ENCODE measurements at regions not wholly inside any gene's neighbourhood (a gene's known extent, or its start where the extent isn't known, plus 50 kb on each side); places are given as distances from the start of the nearest gene placed in this dataset. TPM values are rescaled to one million over a fixed set of nuclear protein-coding genes. Genes with fewer than 3 reads are reported as not detected.

DNA sequence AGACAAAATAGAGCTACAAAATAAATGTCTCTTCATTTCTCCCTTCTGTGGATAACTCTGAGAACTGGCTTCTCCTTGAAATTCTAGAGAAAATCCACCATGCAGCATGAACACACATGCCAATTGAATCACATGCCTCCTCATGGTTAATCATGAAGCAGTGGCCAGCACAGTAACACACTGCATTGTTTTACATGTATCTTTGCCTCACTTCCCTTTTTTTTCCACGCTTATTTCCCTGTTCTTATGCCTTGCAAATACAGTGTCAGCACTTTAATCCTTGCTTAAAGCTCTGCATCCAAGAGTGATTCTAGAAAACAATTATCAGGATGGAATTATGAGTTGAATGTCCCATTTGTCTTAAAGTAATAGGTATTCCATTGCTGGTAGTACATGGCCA, 50.3 kb upstream of the ZBTB7C start:
- Histone ChIP-seq H3K36me3 (no peaks in the 10 kb centered on the region), H3K4me3 (replicated peaks in 1 of 3) (no peak overlapping the region), H3K4me1 (peaks cover 4 to 13% of the 10 kb centered on the region in 2 donors), H3K27me3 (no peaks in the 10 kb centered on the region), H3K9me3 (no peaks in the 10 kb centered on the region), H3K27ac (no peak overlapping the region)
- 86 to 95% methylated on average over 1 of the region's 1 CpG for WGBS, 2 donors
- TF ChIP-seq POLR2A (IDR thresholded peaks at IDR 0.05), result no peak
- TF ChIP-seq, protein P1, sequence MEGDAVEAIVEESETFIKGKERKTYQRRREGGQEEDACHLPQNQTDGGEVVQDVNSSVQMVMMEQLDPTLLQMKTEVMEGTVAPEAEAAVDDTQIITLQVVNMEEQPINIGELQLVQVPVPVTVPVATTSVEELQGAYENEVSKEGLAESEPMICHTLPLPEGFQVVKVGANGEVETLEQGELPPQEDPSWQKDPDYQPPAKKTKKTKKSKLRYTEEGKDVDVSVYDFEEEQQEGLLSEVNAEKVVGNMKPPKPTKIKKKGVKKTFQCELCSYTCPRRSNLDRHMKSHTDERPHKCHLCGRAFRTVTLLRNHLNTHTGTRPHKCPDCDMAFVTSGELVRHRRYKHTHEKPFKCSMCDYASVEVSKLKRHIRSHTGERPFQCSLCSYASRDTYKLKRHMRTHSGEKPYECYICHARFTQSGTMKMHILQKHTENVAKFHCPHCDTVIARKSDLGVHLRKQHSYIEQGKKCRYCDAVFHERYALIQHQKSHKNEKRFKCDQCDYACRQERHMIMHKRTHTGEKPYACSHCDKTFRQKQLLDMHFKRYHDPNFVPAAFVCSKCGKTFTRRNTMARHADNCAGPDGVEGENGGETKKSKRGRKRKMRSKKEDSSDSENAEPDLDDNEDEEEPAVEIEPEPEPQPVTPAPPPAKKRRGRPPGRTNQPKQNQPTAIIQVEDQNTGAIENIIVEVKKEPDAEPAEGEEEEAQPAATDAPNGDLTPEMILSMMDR (IDR thresholded peaks at IDR 0.05), result no peak
- intact Hi-C loops (cut with DNase I), result no loop called here
- no peak for DNase-seq

DNA sequence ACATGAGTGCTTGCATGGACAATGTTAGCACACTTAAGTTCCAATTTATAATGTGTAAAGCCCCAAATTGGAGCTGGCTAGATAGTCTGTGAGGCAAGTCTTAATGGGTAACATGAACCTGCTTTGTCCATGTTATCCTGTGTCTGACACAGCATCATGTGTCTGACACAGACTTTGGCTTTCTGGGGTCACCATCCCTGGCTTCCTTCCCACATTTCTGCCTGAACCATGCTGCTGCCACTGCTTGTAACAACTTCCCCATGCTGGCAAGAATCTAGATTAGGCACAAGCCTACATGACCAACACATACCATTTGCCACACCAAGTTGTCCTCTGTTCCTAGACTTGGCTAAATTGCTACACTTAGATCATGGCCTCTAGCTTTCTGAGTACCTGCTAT, 49.8 kb upstream of the ZBTB7C start:
- TF ChIP-seq POLR2A (IDR thresholded peaks at IDR 0.05), result no peak
- TF ChIP-seq, protein P1 (IDR thresholded peaks at IDR 0.05), result no peak
- no peak for DNase-seq
- peaks cover 7 to 17% of the 10 kb centered on the region in 2 donors for H3K4me1 ChIP-seq
- no peak overlapping the region for H3K4me3 ChIP-seq (replicated peaks in 1 of 3)
- no peaks in the 10 kb centered on the region for H3K36me3 ChIP-seq
- no peak overlapping the region for H3K27ac ChIP-seq
- H3K27me3 ChIP-seq, result no peaks in the 10 kb centered on the region
- no peaks in the 10 kb centered on the region for H3K9me3 ChIP-seq
- intact Hi-C loops (cut with DNase I), result no loop called here

Small RNA genes lying in the stretch of these regions (small RNA-seq; reads per million reads assigned to genes)
- gene AC024288.1 (not detected), gene RNA5SP456 (not detected)

All from thyroid gland (tissue), 4 donors.